Limb (tissue), 2 donors: ENCODE measurements at regions not wholly inside any gene's neighbourhood (a gene's known extent, or its start where the extent isn't known, plus 50 kb on each side); places are given as distances from the start of the nearest gene placed in this dataset.
"Not testable (repeated sequence)": the region's sequence is repeated elsewhere in the genome, so short reads cannot be mapped to it uniquely, and the experiment has no call there.

ENCODE experiments used
- DNase-seq, 2 donors: peaks; one replicate each; pipeline ENCODE4 v3.0.0-alpha.2; 2016; ENCODE audit errors: extremely low spot score in 2 of 2

DNA sequence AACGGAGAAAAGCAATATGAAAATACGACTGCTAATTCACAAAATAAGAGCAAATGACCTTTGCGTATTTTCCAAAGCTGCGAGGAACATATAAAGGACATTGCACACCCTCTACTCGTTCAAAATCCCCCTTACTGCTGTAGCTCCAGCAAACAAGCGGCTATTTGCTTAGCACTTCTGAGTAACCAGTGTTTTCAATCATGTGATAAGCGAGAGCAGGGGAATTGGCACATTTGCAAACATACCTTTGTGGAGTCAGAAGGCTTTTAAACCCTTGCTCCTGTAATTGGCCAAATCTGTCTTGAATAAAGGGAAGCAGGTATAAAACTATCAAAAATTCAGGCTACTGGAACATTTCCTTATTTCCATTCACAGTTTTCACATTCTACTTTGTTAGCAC, 610.2 kb downstream of the UBE2NL start:
- no peak for DNase-seq

DNA sequence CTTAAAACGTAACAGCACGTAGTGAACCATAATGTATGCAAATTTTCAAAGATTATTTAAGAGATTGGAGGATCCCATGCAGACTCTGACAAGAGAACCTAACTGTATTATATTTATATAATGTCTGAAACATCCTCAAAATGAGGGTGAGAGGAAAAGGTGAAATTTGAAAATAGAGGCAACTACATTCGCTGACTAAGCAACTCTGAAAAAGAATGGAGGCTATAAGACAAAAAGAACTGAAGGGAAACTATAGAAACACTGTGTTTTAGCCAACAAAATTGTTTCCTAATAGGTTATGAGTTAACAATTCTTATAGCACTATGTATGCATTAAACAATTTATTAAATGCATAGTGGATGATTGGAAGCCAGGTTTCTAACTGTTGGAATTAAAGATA, 648.0 kb downstream of the UBE2NL start:
- DNase-seq: no peak

DNA sequence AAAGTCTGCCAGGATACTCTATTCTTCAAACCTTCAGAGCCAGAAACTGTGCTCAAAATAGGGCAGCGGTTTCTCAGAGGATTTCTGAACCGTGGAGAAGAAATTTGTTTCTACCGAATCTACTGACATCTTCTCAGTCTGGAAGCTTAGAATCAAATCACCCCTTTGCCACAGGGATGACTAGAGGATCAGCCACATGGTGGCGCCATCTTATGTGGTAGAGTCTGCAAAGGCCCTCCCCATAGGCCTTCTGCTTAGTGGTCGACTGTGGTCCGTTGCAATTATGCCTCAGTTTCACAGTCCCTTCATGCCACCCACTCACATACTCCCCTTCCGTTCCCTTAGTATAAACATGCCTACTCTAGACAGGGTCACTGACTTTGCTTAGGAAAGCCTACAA, 680.7 kb upstream of the SPANXN1 start:
- no peak for DNase-seq

DNA sequence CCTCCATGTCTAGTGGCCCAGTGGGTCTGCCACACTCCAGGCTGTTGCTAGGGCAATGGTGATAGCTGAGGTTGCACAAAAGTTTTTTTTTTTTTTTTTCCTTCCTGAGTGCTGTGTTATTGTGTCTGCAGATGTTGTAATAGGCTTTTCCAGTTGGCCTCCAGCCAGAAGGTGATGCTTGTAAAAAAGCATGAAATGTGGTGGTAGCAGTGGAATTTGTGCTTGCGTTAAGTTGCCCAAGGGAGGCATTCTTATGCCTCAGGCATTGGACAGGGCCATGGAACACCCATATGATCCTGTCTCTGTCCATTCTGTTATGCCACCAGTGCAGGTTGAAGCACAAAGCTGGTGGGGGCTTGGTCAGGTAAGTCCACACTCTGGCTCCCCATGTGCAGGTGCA, 660.5 kb upstream of the SPANXN1 start:
- DNase-seq: no peak

DNA sequence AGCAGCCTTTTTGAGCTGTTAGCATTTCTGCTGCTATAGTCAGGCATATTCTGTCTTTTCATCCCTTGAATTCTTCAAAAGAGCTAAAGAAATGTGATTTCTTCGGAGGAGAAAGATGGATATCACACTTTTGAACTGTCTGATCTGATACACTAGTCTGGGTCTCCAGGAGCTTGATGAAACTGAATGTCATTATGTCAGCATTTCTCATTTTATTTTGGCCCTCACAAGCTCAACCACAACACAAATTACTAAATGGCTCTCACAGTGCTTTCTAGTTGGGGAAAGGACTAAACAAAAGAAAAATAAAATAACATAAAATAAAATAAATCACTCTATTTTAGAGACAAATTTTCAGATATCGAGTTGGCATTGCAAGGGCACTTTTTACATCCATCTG, 655.3 kb upstream of the SPANXN1 start:
- DNase-seq: no peak

DNA sequence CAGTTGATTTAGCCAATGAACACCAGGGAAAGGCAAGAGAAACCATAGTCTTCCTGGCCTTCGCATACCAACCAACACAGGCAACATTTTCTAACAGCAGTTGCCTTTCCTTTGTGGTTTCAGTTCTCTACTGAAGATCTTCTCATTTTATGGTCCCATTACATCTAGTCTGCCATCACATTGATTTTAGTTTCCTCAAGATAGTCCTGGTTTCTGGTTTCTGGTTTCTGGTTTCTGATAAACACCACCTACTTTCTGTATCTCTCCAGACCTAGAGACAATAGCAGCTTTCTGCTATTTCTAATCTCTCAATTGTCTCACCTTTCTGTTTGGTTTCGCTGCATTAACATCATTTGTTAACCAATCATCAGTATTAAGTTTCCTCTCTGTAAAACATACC, 646.3 kb upstream of the SPANXN1 start:
- DNase-seq: no peak

DNA sequence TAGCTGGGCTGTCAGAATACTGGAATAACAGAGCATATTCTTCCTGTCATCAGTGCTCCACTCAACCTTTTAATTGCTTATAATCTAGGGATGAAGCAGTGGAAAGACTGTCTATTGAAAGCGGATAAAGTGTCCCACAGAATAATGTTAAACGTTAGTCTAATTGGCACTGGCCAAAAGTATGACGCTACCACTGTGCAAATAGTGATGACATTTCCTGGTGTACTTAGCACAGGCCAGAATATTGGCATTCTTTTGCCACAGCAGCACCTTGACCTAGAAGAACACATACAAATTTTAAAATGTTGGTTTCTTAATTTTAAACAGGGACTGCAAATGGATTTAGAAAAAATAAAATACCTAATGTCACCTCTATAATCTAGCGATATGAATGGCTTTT, 635.2 kb upstream of the SPANXN1 start:
- DNase-seq: no peak

DNA sequence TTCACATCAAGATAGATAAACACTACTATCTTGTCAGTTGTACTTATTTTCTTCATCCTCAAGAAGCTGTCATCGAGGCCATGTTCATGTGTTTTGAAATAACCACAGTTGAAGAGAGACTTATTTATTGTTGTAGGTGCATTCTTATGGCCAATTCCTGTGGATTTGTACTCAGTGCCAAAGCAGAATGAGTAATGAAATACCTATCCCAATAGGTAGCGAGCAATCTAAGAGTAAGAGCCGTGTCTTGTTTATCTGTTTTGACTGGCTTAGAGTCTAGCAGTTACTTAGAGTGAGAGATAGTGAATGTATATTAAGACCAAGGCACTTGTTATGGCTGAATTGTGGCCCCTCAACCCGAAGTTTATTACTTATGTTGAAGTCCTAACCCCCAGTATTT, 631.0 kb upstream of the SPANXN1 start:
- no peak for DNase-seq

DNA sequence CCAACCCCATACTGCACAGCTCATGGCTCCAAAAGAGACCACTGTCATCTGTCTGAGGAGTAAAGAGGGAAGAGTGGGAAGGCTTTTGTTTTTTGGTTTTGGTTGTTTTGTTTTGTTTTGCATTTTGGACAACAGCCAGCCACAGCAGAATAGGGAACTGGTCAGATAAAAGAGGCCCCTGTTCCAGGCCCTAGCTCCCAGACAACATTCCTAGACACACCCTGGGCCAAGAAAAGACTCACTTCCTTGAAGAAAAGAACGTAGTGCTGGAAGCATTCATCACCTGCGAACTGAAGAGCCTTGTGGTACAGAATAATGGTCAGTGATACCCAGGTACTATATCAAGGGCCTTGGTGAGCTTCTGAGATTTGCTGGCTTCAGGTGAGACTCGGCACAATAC, 619.4 kb upstream of the SPANXN1 start:
- no peak for DNase-seq

DNA sequence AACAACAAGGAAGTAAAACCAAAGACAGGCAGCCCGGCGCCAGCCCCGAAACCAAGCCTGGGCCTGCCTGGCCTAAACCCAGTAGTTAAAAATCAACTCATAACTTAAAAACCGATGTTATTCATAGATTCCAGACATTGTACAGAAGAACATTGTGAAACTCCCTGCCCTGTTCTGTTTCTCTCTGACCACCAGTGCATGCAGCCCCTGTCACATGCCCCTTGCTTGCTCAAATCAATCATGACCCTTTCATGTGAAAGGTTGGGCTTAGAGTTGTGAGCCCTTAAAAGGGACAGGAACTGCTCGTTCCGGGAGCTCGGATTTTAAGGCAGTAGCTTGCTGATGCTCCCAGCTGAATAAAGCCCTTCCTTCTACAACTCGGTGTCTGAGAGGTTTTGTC, 612.9 kb upstream of the SPANXN1 start:
- DNase-seq: not testable (repeated sequence)

DNA sequence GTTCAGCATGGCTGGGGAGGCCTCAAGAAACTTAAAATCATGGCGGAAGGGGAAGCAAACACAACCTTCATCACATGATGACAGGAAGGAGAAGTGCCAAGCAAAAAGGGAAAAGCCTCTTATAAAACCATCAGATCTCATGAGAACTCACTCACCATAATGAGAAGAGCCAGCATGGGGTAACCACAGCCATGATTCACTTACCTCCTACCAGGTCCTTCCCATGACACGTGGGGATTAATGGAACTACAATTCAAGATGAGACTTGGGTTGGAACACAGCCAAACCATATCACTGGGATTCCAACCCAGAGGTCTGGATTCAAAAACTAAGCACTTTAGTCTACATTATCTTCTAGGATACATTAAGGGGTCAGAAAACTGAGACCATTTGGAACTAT, 609.6 kb upstream of the SPANXN1 start:
- no peak for DNase-seq

DNA sequence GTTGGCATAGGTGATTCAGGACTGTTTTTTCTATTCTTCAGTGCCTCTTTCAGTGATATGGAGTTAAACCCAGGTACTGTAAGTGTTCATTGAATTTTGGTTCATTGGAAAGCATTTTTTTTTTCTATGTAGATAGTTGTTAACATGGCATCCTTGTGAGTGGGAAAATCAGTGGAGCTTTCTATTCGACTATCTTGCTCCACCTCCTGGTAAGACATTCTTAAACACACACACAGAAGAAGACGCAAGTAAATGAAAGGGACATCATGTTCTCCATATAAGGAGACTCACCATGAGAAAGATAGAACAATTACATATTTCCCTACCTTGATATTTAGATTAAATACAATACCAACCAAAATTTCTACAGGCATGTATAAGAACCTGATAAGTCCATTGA, 598.5 kb upstream of the SPANXN1 start:
- DNase-seq: no peak

DNA sequence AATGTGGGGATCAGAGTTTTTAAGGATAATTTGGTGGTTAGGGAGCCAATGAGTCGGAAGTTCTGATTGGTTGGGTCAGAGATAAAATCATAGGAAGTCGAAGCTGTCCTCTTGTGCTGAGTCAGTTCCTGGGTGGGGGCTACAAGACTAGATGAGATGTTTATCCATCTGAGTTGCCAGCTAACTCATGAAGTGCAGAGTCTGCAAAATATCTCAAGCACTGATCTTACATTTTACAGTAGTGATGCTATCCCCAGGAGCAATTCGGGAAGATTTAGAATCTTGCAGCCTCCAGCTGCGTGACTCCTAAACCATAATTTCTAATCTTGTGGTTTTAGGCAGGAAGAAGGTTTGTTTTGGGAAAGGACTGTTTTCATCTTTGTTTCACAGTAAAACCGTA, 565.8 kb upstream of the SPANXN1 start:
- DNase-seq: no peak

DNA sequence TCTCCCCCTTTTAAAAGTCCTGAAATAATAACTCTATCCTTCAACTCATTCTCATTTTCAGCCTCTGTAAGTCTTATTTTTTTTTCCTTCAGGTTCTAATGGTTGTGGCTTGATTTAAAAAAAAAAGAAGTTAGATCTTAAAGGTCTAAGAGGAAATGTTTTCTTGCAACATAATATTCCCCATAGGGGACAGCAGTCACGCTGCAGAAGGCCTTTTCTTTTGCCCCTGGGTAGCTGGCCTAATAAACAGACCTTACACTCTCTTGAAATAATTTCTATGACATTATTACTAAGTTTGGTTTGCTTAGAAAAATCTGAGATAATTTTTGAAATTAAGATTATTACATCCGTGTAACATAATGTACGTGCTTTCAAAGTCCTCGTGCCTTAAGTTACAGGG, 564.1 kb upstream of the SPANXN1 start:
- no peak for DNase-seq

DNA sequence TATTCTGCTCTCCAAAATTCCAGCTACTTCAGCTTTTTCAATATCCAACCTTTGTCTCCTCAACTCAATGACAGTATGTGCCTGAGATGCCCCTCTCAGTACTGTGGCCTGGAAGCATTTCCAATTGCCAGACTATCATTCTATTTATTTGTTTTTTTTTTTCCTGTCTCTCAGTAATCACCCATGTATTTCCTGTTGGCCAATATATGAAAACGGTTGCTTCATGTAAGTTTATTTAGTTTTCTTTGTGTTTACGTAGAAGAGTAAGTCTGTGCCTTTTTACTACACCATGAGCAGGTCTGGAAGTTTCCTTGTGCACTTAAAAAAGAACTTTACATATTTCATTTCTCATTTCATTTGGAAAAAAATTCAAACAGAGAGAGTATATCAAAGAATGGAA, 537.5 kb upstream of the SPANXN1 start:
- DNase-seq: no peak

DNA sequence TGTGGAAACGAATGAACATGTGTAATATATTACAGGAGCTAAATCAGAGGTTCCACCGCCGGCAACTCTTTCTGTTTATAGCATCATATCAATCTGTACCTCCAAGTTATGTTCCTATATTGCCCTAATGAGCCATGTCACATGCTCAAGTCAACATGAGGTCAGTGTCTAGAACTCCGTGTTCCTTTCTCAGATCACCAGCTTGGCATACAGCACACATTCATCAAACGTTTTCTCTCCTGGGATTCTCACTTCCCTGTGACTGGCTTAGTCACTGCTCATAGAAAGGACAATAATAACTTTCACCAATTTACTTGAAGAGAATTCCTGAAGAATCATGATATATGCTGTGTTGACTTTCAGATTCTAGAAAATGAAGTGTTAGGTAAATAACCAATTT, 532.0 kb upstream of the SPANXN1 start:
- no peak for DNase-seq

DNA sequence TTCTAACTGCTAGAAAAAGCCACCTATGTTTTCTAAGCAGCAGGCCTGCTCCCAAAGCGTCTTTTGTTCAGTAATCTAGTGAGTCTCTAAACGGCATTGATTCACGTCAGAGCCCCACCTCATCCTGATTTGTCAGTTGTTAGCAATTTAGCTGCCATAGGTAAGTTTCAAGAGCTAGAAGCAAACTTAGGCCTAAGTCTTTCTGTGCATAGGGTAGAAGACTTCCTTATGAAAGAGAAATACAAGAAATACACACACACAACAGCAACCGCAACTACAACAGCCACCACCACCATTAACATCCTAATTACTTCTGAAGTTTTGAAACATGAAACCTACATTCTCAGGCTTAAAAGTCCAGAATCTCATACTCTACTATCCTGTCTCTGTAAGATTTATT, 531.1 kb upstream of the SPANXN1 start:
- DNase-seq: no peak

DNA sequence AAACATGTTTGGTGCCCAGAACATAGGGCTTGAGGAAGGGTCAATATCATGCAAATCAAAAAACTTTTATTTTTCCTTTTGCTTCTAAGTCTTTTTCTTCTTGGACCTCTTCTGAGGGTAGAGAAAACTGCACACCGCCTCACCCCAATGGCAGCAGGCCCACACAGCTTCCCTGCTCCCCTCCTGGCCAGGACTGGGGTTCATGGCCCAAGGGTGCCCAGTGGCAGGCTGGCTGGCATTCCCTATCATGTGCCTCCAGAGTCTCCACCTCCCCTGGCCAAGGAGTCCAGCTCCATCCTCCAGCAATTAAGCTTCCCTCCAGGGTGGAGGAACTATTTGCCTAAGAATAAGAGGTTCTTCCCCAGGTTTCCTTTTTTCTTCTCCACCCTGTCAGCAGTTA, 529.6 kb upstream of the SPANXN1 start:
- no peak for DNase-seq

DNA sequence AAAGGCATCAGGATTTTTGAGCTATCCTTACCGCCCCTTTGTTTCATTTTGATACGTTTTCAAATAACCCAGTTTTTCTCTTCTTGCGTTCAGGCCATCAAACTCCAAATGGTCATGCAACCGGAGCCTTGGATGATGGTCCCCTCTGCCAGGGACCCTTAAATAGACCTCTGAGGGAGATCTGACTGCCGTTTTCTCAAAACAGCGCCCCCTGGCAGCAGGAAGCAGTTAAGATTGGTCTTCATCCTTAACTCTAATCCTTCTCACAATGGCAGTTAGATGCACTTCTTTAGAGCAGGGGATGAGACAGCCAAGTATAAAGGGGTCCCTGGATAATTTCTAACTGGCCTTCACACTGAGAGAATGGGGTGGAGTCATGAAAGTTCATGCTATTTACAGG, 525.0 kb upstream of the SPANXN1 start:
- DNase-seq: no peak

DNA sequence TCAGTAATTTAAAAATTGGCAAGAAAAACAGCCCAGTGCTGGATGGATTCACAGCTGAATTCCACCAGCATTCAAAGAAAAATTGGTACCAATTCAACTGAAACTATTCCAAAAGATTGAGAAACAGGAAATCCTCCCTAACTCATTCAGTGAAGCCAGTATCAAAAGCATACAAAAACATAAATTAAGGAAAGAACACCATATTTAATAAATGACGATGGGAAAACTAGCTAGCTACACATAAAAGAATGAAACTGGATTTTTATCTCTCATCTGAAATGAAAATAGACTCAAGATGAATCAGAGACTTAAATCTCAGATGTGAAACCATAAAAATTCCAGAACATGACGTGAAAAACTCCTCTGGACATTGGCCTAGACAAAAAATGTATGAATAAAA, 516.8 kb upstream of the SPANXN1 start:
- DNase-seq: no peak

DNA sequence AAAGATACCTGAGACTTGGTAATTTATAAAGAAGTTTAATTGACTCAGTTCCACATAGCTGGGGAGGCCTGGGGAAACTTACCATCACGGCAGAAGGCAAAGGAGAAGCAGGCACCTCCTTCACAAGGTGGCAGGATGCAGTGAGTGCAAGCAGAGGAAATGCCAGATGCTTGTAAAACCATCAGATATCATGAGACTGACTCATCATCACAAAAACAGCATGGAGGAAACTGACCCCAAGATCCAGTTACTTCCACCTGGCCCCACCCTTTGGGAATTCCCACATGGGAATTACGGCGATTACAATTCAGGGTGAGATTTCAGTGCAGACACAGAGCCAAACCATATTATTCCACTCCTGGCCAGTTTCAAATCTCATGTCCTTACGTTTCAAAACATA, 514.7 kb upstream of the SPANXN1 start:
- DNase-seq: no peak

DNA sequence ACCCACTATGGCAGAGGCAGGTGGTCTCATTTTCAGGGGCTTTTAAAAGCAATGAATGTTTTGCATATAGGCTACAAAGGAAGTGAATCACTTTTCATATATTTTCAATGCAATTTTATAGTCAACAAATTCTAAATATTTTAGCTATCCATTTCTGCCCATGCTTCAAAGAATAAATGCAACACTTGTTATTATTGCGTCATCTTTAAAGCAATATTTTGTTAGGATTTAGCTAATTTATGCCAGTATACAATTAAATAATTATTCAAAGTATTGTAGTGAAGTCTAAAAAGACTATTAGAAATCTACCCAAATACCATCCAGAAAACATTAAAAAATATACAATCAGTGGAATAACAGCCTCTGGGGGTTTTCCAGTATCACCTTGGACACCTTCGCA, 509.1 kb upstream of the SPANXN1 start:
- no peak for DNase-seq

DNA sequence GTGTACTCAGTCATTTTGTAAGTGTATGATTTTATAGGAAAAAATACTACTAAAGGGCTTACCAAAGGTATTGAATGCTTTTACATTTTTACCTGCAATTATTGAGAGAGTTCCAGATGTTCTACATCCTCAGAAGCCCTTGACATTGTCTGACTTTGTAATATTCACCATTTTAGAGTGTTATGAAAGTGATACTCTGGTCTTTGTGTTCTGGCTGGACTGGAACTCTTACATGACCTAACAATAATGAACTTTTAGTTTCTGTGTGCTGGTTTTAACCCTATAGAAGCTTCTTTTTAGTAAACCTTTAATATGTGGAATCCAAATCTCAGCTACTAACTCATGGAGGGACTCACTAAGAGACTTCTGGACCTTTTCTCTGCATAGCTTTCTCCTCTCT, 478.8 kb upstream of the SPANXN1 start:
- no peak for DNase-seq

DNA sequence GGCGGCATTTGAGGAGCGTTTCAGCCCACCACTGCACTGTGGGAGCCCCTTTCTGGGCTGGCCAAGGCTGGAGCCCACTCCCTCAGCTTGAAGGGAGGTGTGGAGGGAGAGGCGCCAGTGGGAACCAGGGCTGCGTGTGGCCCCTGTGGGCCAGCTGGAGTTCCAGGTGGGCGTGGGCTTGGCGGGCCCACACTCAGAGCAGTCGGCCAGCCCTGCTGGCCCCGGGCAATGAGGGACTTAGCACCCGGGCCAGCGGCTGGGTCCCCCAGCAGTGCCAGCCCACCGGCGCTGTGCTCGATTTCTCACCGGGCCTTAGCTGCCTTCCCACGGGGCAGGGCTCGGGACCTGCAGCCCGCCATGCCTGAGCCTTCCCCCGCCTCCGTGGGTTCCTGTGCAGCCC, 463.8 kb upstream of the SPANXN1 start:
- DNase-seq: not testable (repeated sequence)

DNA sequence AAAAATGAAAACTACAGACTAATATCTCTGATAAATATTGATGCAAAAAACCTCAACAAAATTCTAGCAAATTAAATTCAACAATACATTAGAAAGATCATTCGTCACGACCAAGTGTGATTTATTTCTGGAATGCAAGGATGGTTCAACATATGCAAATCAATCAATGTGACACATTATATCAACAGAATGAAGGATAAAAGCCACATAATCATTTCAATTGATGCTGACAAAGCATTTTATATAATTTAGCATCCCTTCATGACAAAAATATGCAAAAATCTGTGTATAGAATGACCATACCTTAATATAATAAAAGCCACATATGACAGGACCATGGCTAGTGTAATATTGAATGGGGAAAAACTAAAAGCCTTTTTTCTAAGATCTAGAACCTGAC, 457.2 kb upstream of the SPANXN1 start:
- no peak for DNase-seq
